Gastrocnemius medialis (tissue), 4 donors: ENCODE measurements at regions not wholly inside any gene's neighbourhood (a gene's known extent, or its start where the extent isn't known, plus 50 kb on each side); places are given as distances from the start of the nearest gene placed in this dataset.

Experiments used
- ATAC-seq, 2 donors: fragments of 150-250 bp; one replicate each; pipeline ENCODE4 v1.9.1; 2016
- DNase-seq, 2 donors: peaks; one replicate each; pipeline ENCODE4 v3.0.0-alpha.2; 2019
- H3K27ac ChIP-seq, 4 donors: fragments of 200-600 bp; sonication (generic); 1 replicate in 1 of 4; 2 replicates in 3 of 4; pipeline ENCODE4 v1.5.1; 2016 to 2018; ENCODE audit warnings: mild to moderate bottlenecking in 2 of 4, moderate library complexity in 1 of 4
- H3K27me3 ChIP-seq, 3 donors: fragments of 200-600 bp; sonication (generic) in 2 of 3; 1 replicate in 1 of 3; 2 replicates in 2 of 3; pipeline versions ENCODE4 v1.5.1 to v1.6.0; 2016 to 2019; ENCODE audit warnings: mild to moderate bottlenecking in 1 of 3, moderate library complexity in 1 of 3
- H3K36me3 ChIP-seq, 2 donors: fragments of 200-600 bp; sonication (generic) in 1 of 2; one replicate each; pipeline ENCODE4 v1.5.1; 2017 to 2018
- H3K4me1 ChIP-seq, 2 donors: fragments of 200-600 bp; sonication (generic) in 1 of 2; one replicate each; pipeline ENCODE4 v1.5.1; 2016 to 2017; ENCODE audit warnings: mild to moderate bottlenecking in 2 of 2
- H3K4me3 ChIP-seq, 4 donors: fragments of 200-600 bp; sonication (generic) in 3 of 4; 1 replicate in 1 of 4; 2 replicates in 3 of 4; pipeline ENCODE4 v1.5.1; 2016 to 2019; ENCODE audit warnings: mild to moderate bottlenecking in 2 of 4
- H3K9me3 ChIP-seq, 3 donors: fragments of 200-600 bp; sonication (generic) in 2 of 3; 1 replicate in 1 of 3; 2 replicates in 2 of 3; pipeline ENCODE4 v1.5.1; 2016 to 2019
- POLR2A ChIP-seq, 2 donors: fragments of 450-650 bp; IDR thresholded peaks; one replicate each; pipeline ENCODE4 v1.6.1; 2017; ENCODE audit warnings: antibody characterized with exemption in 2 of 2, mild to moderate bottlenecking in 2 of 2, moderate library complexity in 2 of 2
- in situ Hi-C, 4 donors: fragments of 200-750 bp; cut with MboI; loops; one replicate each; pipeline versions ENCODE4 v1.15.0 to v1.8.0; 2017; ENCODE audit warnings: low sequenced_read_pairs in 4 of 4
- intact Hi-C: fragments of 100-400 bp; cut with DNase I; formaldehyde crosslinking; loops from one replicate; pipeline ENCODE4 v1.15.1; 2023; ENCODE audit warnings: low total_unique reads
- TF ChIP-seq, protein P1 (sequence below), 5 experiments: fragments of 450-650 bp in 3 of 5; fragments of 200-600 bp in 2 of 5; sonication (generic) in 2 of 5; IDR thresholded peaks in 4 of 5; conservative IDR thresholded peaks in 1 of 5; 1 replicate in 4 of 5; 2 replicates in 1 of 5; pipeline ENCODE4 v1.5.1; 2016 to 2019; ENCODE audit warnings: antibody characterized with exemption in 5 of 5, mild to moderate bottlenecking in 3 of 5, moderate library complexity in 3 of 5

DNA sequence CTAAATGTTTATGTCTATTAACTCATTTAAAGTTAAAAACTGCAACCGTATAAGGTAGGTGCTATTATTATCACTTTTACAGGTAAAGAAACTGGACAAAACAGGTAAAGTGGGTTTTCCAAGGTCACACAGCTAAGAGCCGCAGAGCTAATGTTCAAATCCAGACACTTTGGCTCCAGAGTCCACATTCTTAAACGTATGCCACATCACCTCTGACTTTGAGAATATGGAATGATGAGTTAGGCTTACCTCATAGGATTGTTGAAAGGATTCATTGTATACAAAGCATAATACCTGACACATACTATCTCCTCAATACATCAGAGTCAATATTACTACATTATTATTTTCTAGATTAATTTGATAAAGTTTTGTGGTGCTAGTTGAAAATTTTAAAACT lies 240.9 kb upstream of the STT3B start:
- intact Hi-C loops (no loop called here), in situ Hi-C loops (no loop called here)
- no peak for TF ChIP-seq POLR2A (IDR thresholded peaks at IDR 0.05)
- TF ChIP-seq, protein P1, sequence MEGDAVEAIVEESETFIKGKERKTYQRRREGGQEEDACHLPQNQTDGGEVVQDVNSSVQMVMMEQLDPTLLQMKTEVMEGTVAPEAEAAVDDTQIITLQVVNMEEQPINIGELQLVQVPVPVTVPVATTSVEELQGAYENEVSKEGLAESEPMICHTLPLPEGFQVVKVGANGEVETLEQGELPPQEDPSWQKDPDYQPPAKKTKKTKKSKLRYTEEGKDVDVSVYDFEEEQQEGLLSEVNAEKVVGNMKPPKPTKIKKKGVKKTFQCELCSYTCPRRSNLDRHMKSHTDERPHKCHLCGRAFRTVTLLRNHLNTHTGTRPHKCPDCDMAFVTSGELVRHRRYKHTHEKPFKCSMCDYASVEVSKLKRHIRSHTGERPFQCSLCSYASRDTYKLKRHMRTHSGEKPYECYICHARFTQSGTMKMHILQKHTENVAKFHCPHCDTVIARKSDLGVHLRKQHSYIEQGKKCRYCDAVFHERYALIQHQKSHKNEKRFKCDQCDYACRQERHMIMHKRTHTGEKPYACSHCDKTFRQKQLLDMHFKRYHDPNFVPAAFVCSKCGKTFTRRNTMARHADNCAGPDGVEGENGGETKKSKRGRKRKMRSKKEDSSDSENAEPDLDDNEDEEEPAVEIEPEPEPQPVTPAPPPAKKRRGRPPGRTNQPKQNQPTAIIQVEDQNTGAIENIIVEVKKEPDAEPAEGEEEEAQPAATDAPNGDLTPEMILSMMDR (IDR thresholded peaks at IDR 0.05 in 4 of 5, conservative IDR thresholded peaks at IDR 0.05 in 1 of 5), result no peak
- no peak overlapping the region for H3K27ac ChIP-seq
- ATAC-seq (no peak), DNase-seq (no peak)
- no peak overlapping the region for H3K4me3 ChIP-seq
- no peaks in the 10 kb centered on the region for H3K4me1 ChIP-seq
- no peaks in the 10 kb centered on the region for H3K27me3 ChIP-seq
- no peaks in the 10 kb centered on the region for H3K36me3 ChIP-seq
- H3K9me3 ChIP-seq, result no peaks in the 10 kb centered on the region

DNA sequence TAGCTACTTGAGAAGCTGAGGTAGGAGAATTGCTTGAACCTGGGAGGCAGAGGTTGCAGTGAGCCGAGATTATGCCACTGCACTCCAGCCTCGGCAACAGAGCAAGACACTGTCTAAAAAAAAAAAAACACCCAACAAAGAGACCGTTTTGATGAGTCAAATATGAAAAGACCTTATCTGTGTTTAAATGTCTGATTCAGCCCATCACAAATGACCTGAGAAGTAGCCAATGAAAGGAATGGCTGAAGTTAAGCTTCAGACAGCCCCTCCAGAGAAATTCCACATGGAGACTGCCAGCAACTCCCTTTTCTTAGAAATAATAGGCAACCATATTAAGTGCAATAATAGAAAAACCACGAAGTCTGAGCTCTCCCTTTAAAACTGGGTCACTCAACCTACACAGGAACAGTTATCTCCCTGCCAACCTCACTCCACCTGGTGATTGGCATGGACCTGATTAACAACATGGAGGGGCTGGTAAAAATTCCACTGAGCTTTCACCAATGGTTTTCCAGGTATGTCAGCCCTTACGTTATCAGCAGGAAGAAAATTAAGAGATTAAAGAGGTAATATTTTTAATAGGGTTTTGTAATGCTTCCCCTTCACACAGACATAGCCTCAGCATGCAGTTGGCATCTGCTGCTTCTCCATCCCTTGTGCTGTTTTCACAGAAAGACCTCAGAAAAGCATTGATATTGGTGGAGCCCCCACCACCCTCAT lies 238.1 kb upstream of the STT3B start:
- H3K4me1 ChIP-seq, result no peaks in the 10 kb centered on the region
- no peak overlapping the region for H3K4me3 ChIP-seq
- H3K36me3 ChIP-seq, result no peaks in the 10 kb centered on the region
- H3K27me3 ChIP-seq, result no peaks in the 10 kb centered on the region
- TF ChIP-seq, protein P1 (IDR thresholded peaks at IDR 0.05 in 4 of 5, conservative IDR thresholded peaks at IDR 0.05 in 1 of 5), result no peak
- no peak for TF ChIP-seq POLR2A (IDR thresholded peaks at IDR 0.05)
- DNase-seq, result no peak
- H3K27ac ChIP-seq, result no peak overlapping the region
- in situ Hi-C loops (no loop called here), intact Hi-C loops (no loop called here)
- ATAC-seq, result no peak
- no peaks in the 10 kb centered on the region for H3K9me3 ChIP-seq

DNA sequence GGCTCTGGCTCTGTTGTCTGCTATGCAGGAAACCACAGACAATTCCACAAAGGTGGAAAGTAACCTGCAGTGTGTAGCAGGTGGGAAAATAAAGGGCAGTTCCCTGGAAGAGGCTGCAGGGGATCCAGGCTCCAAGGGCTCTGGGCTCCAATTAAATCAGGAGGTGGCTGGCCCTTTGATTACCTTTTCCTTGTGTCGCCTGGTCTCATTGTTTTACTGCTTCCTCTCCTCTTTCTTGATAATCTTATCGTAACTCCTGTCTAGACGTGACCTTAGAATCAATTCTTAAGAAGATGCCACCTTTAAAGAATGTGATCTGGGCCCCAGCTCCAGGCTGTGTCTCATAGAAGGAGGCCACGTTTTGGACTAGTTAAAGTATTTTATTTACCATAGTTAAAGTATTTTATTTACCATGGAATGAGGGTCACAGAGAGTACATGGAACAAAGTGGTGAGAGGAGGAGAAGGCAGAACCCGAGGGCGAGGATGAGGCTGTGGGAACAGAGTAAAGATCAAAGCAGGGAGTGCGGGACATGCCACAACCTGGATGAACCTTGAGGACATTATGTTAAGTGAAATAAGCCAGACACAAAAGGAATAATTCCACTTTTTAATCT lies 237.5 kb upstream of the STT3B start:
- Histone ChIP-seq H3K27me3 (no peaks in the 10 kb centered on the region), H3K36me3 (no peaks in the 10 kb centered on the region), H3K27ac (no peak overlapping the region), H3K4me3 (no peak overlapping the region), H3K4me1 (no peaks in the 10 kb centered on the region), H3K9me3 (no peaks in the 10 kb centered on the region)
- no peak for TF ChIP-seq POLR2A (IDR thresholded peaks at IDR 0.05)
- TF ChIP-seq, protein P1 (IDR thresholded peaks at IDR 0.05 in 4 of 5, conservative IDR thresholded peaks at IDR 0.05 in 1 of 5), result no peak
- ATAC-seq, result no peak
- no peak for DNase-seq
- in situ Hi-C loops (no loop called here), intact Hi-C loops (no loop called here)

DNA sequence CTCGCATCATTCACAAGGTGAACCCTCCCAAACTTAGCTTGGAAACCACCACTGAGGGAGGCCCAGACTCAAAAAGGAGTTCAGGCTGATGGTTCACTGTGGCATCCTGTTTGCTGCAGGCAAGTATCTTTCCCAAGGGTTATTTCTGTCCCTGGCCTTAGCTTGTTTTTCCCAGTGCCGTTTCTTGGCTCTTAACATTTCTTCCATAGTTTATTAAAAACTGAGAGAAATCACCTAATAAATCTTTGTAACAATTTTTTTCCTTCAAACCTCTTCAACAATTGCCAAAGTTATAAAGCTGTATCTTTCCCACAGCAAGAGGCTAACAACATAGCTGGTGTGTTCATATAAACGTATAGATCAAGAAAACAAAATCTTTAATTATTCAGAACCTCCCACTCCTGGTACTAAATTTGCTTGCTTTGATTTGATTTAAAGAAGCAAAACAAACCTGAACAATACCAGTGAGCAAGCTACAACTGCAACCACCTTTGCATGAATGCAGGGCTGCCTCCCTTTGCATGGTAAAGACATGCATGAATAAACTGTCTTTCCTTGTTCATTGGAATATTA lies 234.9 kb upstream of the STT3B start:
- TF ChIP-seq POLR2A (IDR thresholded peaks at IDR 0.05), result no peak
- TF ChIP-seq, protein P1 (IDR thresholded peaks at IDR 0.05 in 4 of 5, conservative IDR thresholded peaks at IDR 0.05 in 1 of 5), result no peak
- Histone ChIP-seq H3K9me3 (no peaks in the 10 kb centered on the region), H3K27me3 (no peaks in the 10 kb centered on the region), H3K4me1 (no peaks in the 10 kb centered on the region), H3K27ac (no peak overlapping the region), H3K36me3 (no peaks in the 10 kb centered on the region), H3K4me3 (no peak overlapping the region)
- ATAC-seq (no peak), DNase-seq (no peak)
- in situ Hi-C loops (no loop called here), intact Hi-C loops (no loop called here)
